GM19324 (cell line): ENCODE measurements at regions not wholly inside any gene's neighbourhood (a gene's known extent, or its start where the extent isn't known, plus 50 kb on each side); places are given as distances from the start of the nearest gene placed in this dataset.

Experiments used
- ATAC-seq: cut with Tn5 transposase; IDR thresholded peaks from one replicate; pipeline ENCODE4 v1.9.1; 2021; ENCODE audit warnings: mild to moderate bottlenecking, moderate library complexity; ENCODE audit not compliant: unreplicated experiment, low FRiP score

DNA sequence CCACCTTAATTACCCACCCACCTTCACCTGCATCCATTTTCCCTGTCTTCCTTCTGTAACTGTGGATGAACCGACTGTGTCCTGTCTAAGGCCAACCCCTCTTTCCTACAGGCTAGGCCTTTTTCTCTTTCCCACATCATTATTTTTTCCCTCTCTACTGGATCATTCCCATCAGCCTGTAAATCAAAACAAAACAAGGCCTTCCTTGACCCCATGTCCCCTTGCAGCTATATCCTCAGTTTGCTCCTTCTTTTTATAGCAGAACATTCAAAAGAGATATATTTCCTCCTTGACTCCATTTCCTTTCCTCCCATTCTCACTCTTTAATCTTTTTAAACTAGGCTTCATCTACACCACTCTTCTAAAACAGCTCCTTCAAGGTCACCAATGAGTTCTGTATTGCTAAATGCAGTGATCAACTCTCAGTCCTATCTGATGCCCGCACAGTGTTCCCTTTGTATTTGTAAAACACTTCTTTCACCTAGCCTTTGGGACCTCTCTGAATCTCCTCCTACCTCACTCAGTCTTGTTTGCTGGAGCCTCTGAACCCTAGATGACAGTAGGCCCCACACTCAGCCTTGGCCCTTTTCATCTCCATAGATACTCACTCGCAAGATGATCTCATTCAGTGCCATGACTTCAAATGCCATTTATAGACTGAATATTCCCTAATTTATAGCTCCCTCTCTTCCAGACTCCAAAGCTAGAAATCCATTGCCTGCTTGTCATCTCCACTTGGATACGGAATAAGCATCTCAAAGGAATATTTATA is 55.7 kb downstream of the CXCR4 start:
- no peak for ATAC-seq

DNA sequence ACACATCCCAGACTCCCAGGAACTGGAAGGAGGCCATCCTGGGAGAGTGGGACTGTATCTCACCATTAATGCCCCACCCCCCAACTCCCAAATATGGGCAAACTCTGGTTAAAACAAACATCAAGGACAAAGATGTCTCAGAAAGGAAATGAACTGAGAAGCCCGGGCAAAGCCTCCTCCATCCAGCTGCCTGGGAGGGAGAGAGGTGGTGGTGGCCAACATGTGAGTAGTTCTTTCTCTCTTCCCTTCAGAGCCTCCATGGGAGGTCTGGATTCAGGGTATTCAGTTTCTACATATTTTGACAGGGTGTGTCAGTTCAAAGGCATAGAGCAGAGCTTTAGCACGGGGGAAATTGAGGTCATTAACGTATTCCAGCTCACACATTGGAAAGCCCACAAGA is 57.5 kb downstream of the CXCR4 start:
- ATAC-seq = no peak

DNA sequence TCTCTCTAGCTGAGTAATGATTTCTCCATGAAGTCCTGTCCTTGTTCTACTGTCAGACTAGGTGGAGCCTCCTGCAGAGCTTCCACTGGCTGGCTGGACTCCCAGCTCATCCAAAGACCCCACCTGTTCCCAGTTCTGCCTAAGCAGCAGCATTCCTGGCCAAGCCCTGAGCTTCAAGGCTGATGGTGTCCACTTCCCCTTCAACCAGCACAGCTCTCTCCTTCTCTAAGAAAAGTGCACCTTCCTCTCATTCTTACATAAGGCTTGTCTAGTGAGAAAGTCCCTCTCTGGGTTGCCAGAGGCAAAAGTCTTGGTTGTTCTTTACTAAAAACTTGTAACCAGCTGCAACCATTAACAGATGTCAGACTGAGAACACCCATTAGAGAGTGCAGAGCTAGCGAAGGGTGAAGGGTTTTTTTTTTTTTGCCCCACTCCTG is 58.9 kb downstream of the CXCR4 start:
- peak; percentile 38 for ATAC-seq

DNA sequence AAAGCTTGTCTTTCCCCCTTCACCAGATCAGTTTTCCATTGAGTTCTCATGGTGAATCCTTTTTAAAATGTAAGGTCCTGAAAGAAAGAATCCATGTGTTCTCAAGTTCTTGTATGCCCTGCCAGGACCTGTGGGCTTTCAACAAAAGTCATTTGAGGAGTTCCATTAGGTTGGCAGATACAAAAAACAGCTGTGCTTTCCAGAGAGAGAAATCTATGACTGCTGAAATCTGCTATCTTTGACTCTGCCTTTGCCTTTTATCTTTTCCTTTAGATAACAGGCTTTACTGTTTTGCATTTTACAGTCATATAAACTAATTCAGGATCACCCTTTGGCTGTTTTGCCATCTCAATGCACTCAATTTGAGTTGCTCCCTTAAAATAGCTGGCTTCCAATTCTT is 59.7 kb downstream of the CXCR4 start:
- ATAC-seq = no peak

DNA sequence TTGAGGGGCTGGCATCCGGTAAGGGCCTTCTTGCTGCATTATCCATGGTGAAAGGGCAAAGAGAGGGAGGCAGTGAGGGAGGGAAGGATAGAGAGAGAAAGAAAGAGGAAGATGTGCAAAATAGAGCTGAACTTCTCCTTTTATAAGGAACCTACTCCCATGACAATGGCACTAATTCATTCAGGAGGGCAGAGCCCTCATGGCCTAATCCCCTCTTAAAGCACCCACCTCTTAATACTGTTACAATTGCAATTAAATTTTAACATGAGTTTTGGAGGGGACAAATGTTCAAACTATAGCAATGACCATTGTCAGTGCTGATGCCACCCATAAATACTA is 60.2 kb downstream of the CXCR4 start:
- no peak for ATAC-seq

DNA sequence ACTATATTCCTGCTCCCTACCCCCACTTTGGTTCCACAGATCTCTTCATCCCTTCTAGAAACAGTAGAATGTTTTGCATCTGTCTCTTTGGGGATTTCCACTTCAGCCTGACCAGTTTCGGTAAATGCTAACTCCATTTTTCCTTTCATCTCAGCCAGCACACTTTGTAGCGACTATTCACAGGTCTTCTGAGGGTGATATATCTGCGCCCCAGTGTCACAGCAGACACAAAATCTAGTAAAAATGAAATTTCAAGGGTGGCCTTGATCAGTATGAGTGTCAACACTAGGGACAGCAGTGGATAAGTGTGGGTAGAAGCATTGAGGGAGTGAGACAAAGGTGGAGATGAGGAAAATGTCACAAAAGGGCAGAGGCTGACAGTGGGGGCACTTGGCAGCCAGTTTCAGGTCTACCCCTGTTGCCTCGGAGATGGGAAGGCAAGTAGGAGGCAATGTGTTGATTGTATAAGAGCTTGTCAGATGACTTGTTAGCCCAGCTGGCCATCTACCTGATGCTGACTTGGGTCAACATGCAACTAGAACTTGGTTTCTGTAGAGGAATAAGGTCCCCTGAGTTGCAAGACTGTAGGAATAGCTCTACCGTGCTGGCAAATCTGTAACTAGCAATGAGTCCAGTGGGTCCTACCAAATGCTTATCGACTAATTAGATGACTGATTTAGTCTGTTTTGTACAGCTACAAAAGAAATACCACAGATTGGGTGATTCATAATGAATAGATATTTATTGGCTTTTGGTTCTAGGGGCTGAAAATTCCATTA is 60.7 kb downstream of the CXCR4 start:
- peak; percentile 48 for ATAC-seq

DNA sequence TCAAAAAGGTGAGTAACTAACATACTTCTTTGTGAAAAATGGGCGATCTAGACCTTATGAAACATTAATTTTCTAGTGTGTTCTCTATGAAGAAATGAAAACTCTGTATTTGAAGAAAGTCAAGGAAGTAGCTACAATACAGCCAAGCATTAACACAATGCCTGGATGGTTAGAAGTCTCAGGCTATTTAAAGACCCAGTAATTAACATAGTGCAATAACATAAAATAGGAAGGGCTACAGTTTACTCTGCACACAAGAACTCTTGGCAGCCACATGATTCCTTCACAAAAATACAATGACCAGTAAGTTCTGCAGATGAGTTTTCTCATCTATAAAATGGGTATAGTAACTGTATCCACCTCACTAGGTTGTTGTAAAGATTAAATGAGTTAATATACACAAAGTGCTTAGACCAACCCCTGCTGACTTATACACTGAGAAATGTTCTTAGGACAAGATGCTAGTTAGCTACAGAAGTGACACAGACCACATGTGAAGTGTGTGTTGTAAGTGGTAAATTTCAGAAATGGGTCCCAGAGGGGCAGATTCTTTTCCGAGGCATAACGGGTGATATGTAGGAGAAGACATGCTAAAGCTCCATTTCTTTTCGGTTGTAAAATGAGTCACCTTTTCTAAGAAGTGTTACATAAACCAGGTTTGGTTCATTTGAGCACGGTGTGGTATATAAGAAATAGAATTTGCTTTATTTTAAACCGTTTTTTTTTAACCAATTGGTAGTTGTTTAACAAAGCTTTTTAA is 61.8 kb downstream of the CXCR4 start:
- no peak for ATAC-seq

DNA sequence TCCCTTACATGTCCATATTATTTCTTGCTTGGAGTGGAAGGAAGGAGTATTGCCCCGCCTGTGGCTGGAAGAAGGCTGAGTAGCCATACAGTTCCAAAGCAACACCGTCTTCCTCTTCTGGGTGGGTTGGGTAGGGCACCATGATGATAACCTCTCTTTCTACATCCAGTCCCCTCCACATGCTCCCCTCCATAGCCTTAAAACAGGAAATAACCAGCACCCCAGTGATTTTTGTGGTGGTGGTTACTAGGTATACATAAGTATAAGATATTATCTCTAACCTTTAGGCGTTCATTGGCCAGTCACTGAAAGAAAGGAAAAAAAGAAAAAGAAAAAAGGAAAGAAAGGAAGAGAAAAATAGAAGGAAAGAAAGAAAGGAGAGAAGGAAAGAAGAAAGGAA is 63.1 kb downstream of the CXCR4 start:
- no peak for ATAC-seq

DNA sequence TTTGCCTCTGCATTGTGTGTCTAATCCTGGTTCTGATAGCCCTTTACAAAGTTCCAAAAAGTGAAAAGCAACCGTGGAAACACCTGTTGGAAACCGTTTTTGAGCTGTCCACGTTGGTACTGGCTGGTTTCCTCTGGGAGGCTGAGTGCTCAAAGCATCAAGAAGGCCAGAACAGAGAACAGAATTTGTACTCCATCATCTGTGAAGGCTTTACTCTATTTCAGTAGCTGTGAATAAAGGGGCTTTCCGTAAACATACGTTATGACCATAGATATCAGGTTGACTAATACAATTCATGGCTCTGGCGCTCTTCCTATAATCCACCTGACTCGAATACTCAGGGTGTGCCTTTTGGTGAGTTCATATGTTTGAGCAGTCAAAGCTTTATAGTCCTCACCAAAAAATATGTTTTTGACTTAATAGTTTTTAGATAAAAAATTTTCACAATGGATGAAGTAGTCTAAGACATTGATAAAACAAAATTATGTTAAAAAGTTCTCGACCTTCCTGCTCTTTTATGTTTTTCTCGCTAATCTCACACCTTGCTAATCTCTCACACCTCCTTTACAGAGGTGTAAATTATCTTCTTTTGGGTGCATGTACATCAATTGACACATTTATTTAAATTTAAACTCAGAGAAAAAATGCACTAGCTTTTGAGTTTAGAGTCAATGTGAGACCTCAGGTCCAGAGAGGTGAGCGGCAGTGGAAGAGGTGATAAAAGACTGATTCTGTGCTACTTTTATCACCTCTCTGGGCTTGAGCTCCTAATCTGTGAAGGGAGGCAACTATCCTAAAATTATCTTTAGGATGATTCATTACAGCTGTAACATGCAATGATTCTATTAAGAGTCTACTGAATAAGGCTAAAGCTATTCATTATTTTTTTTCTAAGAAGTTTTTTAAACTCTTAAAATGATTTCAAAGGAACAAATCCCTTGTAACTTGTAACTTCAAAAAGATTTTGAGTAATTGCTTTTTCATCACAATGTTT is 65.3 kb downstream of the CXCR4 start:
- ATAC-seq = no peak

DNA sequence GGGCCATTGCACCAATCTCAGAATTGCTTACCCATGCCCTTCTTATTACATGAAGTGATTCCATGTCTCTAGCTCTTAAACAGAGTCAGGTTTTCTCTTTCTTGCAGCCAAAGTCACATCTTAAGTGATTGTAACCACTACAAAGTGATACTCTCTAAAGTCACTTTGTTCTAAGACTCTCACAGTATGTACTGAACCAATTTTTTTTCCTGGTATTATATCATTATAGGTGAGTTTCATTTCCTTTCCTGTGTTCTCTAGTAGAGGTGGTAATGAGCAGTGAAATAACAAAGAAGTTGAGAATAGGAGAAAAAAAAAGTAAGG is 66.3 kb upstream of the DARS1 start:
- ATAC-seq = no peak

DNA sequence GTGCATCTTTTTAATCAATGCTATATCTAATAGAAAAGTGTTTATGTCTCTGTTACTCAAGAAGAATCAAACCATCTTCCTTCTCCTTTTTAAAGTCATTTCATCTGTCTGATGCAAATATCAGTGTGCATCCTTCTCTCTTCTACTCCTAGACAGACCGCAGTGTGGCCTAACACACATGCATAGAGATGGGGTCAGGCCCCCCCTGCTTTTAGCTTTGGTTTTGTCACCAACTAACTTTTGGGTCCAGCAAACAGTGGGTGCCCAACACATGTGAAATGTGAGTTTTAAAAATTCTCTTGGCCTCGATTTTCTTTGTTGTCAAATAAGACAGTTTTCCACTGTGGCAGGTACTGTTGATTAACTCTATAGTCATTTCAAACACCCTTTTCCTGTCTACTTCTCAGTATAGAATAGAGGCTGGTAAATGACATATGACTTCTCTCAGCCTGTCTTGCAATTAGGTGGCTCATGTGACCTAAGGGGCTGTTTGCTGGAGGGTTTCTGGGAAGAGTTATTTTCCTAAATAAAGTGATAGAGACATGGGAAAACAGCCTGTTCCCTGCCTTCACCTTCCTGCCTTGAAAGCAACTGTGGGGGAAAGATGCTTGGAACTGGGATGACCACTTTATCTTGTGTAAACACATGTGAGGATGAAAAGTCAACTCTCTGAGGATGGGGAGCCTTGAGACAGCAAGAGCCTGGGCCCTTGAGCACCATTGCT is 65.7 kb upstream of the DARS1 start:
- ATAC-seq = no peak

DNA sequence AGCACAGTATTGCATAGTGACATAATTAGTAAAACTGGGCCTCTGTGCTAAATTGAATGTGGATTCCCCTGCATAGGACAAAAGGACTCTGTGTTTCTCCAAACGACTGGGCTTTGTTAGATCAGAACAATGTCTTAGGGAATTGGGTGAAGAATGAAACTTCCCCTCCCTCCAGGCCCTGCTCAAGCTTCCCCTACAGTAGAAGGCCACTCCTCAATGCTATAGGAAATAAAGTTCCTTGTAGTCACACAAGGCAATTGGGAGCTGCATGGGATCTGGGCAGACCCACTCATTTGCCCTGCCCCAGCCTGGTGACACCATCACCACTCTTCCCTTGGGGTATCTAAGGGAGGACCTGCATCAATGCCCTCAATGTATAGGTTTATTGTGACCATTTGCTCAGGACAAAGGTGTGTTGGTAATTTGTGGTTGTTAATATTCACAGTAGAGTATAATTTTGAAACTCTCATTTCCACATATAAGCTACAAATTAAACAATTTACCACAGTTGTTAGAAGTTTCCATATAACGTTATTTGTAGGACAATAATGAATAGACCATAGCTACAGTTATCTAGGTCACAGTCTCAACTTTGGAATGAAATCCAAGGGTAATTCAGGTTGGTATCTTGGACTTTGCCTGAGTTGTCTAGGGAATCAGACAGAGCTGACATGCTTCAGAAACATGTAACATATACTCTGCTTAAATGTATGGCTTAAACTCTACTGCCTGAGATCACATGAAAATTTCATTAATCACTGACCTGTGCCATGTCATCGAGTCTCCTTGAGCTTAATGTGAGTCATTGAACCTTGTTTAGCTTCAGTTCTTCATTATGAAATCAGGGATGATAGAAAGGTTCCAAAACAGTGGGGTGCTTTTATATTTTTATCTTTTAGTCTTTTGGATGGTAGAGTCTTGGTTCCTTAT is 64.8 kb upstream of the DARS1 start:
- no peak for ATAC-seq

DNA sequence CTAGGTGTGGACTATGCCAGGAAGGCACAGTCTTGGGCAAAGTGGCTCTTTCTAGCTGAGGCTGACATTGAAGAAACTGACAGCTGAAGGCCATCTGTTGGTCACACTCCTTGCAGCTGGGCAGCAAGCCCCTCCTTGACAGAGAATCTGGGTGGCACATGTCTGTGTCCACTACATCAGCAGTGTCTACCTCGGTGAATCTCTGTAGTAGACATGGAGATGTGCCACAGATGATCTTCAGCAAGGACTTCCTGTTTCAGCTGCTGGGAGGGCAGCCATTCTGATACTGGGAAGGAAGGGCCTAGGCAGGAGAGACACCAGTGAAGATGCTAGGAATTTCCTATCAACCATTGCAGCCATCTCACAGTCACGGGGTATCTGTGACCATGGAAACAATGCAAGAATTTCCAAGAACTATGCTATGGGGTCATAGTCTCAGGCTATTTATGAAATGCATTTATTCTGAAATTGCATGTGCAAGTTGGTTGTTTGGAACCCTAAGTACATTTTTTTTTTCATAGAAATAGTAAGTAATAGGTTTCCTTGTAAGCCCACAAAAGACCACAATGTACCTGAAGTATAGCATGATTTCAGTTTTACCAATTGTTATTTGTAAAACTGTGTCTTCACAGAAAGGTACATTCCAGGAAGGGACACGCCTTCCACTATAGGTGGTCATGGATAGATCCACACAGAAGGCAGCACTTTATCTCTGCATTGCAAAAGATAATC is 63.8 kb upstream of the DARS1 start:
- ATAC-seq = no peak

DNA sequence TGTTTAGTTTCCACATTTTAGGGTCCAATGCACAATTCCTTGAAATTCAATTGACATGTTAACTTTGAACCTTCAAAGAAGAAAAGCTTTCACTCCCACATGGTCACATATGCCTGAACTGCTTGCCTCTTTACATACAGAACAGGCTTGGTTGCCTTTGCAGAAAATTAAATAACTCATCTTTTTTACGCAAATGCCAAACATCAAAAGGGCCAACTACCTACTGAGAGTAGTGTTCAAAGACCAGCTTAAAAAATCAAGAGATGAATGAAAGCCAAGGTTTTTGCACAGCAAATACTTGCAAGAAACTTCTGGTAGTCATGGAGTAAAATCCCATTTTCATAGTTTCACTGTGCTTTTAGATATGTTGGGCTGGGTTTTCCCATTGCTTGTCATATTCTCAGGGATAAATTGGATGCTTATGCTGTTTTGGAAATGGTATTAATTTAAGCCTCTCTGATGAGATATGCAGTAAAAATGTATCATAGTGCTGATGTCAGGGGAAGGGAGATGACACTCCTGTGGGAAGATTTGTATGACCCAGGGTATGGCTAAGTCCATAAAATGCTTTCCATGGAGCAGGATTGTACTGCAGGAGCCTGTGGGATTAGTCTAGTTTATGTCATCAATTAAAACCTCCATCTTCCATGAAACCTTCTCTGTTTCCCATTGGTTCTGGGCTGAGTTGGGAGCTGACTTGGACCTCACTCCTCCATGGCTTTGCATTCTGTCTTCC is 60.6 kb upstream of the DARS1 start:
- ATAC-seq = no peak

DNA sequence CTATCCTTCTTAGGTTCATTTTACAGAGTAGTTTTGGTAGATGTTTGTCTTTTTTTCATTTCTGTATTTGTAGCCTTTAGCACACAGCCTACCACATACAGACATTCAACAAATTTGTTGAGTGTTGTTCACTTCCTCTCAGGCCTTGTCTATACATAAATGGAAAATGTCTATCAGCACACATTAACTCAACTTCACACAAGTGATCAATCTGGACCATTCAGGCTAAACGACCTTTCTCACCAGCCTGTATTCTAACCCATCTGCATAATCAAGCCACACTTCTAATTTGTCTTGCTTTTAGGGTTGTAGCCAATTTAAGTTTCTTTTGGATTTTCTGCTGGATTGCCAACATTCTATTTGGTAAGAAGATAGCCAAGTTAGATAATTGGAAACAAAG is 59.9 kb upstream of the DARS1 start:
- no peak for ATAC-seq
